ENCODE measurements at regions not wholly inside any gene's neighbourhood (a gene's known extent, or its start where the extent isn't known, plus 50 kb on each side); places are given as distances from the start of the nearest gene placed in this dataset.

DNA sequence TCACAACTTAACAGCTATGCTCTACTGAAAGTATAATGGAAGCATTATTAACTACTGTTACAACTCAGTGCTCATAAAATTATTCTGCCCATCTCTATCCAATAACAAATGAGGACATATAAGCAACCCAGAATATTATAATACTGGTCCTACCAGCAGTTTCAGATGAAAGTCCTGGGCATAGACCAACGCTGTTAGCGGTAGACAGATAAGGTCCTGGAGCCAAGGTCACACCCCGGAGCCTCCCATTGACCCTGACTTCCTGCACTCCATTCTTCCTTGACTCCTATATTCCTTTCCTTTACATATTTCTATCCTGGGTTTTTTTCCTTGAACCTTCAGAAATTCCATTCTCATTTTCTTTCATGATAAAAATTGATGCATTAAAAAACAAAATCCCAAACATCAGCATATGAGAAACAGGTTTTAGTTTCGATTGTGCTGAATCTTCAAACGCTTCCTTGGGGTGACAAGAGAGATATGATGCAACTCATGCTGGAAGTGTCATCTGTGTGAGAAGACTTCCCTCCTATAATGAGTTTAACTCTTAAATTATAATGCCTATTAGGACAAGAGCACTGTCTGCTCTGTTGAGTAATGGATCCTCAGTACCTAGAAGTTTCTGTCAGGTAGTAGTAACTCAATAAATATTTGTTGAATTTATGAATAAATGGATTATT is 831.1 kb downstream of the LRRIQ3 start:
- no peaks in the 10 kb centered on the region for H4K20me1 ChIP-seq (ENCODE audit: insufficient read depth)
- TF ChIP-seq POLR2AphosphoS5 (IDR thresholded peaks at IDR 0.05) (no peak), TAF1 (IDR thresholded peaks at IDR 0.05; ENCODE audit: low read depth) (no peak), EP300 (conservative IDR thresholded peaks at IDR 0.05; ENCODE audit: poor library complexity, severe bottlenecking) (no peak), EZH2 (IDR thresholded peaks at IDR 0.05; ENCODE audit: borderline replicate concordance, insufficient read depth, low read length, poor library complexity, severe bottlenecking) (no peak), MXI1 (conservative IDR thresholded peaks at IDR 0.05; ENCODE audit: poor library complexity, severe bottlenecking) (no peak), SMC3 (conservative IDR thresholded peaks at IDR 0.05; ENCODE audit: poor library complexity) (no peak), RAD21 (conservative IDR thresholded peaks at IDR 0.05) (no peak)
- TF ChIP-seq, protein P1, sequence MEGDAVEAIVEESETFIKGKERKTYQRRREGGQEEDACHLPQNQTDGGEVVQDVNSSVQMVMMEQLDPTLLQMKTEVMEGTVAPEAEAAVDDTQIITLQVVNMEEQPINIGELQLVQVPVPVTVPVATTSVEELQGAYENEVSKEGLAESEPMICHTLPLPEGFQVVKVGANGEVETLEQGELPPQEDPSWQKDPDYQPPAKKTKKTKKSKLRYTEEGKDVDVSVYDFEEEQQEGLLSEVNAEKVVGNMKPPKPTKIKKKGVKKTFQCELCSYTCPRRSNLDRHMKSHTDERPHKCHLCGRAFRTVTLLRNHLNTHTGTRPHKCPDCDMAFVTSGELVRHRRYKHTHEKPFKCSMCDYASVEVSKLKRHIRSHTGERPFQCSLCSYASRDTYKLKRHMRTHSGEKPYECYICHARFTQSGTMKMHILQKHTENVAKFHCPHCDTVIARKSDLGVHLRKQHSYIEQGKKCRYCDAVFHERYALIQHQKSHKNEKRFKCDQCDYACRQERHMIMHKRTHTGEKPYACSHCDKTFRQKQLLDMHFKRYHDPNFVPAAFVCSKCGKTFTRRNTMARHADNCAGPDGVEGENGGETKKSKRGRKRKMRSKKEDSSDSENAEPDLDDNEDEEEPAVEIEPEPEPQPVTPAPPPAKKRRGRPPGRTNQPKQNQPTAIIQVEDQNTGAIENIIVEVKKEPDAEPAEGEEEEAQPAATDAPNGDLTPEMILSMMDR (IDR thresholded peaks at IDR 0.05; ENCODE audit: poor library complexity, severe bottlenecking) = no peak
- TF ChIP-seq, protein P2, sequence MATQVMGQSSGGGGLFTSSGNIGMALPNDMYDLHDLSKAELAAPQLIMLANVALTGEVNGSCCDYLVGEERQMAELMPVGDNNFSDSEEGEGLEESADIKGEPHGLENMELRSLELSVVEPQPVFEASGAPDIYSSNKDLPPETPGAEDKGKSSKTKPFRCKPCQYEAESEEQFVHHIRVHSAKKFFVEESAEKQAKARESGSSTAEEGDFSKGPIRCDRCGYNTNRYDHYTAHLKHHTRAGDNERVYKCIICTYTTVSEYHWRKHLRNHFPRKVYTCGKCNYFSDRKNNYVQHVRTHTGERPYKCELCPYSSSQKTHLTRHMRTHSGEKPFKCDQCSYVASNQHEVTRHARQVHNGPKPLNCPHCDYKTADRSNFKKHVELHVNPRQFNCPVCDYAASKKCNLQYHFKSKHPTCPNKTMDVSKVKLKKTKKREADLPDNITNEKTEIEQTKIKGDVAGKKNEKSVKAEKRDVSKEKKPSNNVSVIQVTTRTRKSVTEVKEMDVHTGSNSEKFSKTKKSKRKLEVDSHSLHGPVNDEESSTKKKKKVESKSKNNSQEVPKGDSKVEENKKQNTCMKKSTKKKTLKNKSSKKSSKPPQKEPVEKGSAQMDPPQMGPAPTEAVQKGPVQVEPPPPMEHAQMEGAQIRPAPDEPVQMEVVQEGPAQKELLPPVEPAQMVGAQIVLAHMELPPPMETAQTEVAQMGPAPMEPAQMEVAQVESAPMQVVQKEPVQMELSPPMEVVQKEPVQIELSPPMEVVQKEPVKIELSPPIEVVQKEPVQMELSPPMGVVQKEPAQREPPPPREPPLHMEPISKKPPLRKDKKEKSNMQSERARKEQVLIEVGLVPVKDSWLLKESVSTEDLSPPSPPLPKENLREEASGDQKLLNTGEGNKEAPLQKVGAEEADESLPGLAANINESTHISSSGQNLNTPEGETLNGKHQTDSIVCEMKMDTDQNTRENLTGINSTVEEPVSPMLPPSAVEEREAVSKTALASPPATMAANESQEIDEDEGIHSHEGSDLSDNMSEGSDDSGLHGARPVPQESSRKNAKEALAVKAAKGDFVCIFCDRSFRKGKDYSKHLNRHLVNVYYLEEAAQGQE (IDR thresholded peaks at IDR 0.05; ENCODE audit: borderline replicate concordance) = no peak

DNA sequence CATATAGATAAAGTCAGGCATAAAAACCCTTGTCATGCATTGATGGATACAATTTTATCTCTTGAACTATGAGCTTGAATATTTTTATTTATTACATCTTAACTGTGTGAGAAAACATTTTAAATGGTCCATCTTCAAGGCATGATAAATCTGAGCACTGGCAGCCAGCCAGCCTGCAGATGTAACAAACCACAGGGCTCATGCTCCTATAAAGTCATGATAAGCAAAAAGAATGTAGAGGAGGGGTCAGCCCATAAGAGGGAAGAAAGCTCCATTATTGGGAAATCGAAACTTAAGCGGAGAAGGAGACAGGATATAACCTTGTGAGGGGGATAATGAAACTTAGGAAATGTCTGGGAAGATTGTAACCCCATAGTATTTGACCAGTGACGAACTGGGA is 839.0 kb downstream of the LRRIQ3 start:
- H3K27ac ChIP-seq (ENCODE audit: low read length) = no peak overlapping the region
- no peaks in the 10 kb centered on the region for H4K20me1 ChIP-seq (ENCODE audit: insufficient read depth)
- H3K36me3 ChIP-seq (ENCODE audit: insufficient read depth, low read length) = no peaks in the 10 kb centered on the region
- TF ChIP-seq SMC3 (conservative IDR thresholded peaks at IDR 0.05; ENCODE audit: poor library complexity) (no peak), POLR2AphosphoS5 (IDR thresholded peaks at IDR 0.05) (no peak), TAF1 (IDR thresholded peaks at IDR 0.05; ENCODE audit: low read depth) (no peak), EP300 (conservative IDR thresholded peaks at IDR 0.05; ENCODE audit: poor library complexity, severe bottlenecking) (no peak), EZH2 (IDR thresholded peaks at IDR 0.05; ENCODE audit: borderline replicate concordance, insufficient read depth, low read length, poor library complexity, severe bottlenecking) (no peak), MXI1 (conservative IDR thresholded peaks at IDR 0.05; ENCODE audit: poor library complexity, severe bottlenecking) (no peak), RAD21 (conservative IDR thresholded peaks at IDR 0.05) (no peak)
- TF ChIP-seq, protein P2 (IDR thresholded peaks at IDR 0.05; ENCODE audit: borderline replicate concordance) = no peak
- TF ChIP-seq, protein P1 (IDR thresholded peaks at IDR 0.05; ENCODE audit: poor library complexity, severe bottlenecking) = no peak
- no peak overlapping the region for H2AFZ ChIP-seq (ENCODE audit: low read depth, low read length)
- no peak overlapping the region for H3K4me3 ChIP-seq (ENCODE audit: low read length)
- H3K9ac ChIP-seq (ENCODE audit: low read length) = no peak overlapping the region
- no peaks in the 10 kb centered on the region for H3K9me3 ChIP-seq (ENCODE audit: low read length)
- no peak overlapping the region for H3K4me2 ChIP-seq (ENCODE audit: low read length)
- H3K27me3 ChIP-seq (ENCODE audit: insufficient read depth, low read depth, low read length) = no peaks in the 10 kb centered on the region
- no peaks in the 10 kb centered on the region for H3K9me2 ChIP-seq (ENCODE audit: insufficient read depth, low read length)
- H3K79me2 ChIP-seq (replicated peaks; ENCODE audit: insufficient read depth, low read length) = no peaks in the 10 kb centered on the region
- no peaks in the 10 kb centered on the region for H3F3A ChIP-seq (ENCODE audit: insufficient read depth, low read length, poor library complexity, severe bottlenecking)

More for the DNA sequence above, 831.1 kb downstream of the LRRIQ3 start:
- no peaks in the 10 kb centered on the region for H3K79me2 ChIP-seq (replicated peaks; ENCODE audit: insufficient read depth, low read length)
- no peak overlapping the region for H3K4me3 ChIP-seq (ENCODE audit: low read length)
- no peak overlapping the region for H3K4me2 ChIP-seq (ENCODE audit: low read length)
- H3K9me3 ChIP-seq (ENCODE audit: low read length) = no peaks in the 10 kb centered on the region
- H3K9ac ChIP-seq (ENCODE audit: low read length) = no peak overlapping the region
- H3K27ac ChIP-seq (ENCODE audit: low read length) = no peak overlapping the region
- H3K36me3 ChIP-seq (ENCODE audit: insufficient read depth, low read length) = no peaks in the 10 kb centered on the region
- no peaks in the 10 kb centered on the region for H3K9me2 ChIP-seq (ENCODE audit: insufficient read depth, low read length)
- no peak overlapping the region for H2AFZ ChIP-seq (ENCODE audit: low read depth, low read length)
- H3K27me3 ChIP-seq (ENCODE audit: insufficient read depth, low read depth, low read length) = no peaks in the 10 kb centered on the region
- H3F3A ChIP-seq (ENCODE audit: insufficient read depth, low read length, poor library complexity, severe bottlenecking) = no peaks in the 10 kb centered on the region
